ENCODE measurements at regions not wholly inside any gene's neighbourhood (a gene's known extent, or its start where the extent isn't known, plus 50 kb on each side); places are given as distances from the start of the nearest gene placed in this dataset.
A peak's percentile ranks its signal among the peaks of the same experiment; 100 is the strongest.

DNA sequence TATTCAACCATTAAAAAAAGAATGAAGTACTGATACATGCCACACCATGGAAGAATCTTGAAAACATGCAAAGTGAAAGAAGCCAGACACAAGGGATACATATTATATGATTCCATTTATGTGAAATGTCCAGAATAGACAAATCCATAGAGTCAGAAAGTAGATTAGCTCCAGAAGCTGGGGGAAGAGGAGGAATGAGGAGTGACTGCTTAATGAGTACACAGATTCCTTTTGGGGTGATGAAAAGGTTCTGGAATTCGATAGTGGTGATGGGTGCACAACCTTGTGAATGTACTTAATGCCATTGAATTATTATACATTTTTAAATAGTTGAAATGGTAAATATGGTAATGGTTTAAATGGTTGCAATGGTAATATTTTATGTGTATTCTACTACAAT lies 90.6 kb upstream of the SPATA12 start:
- TF ChIP-seq, protein P1, sequence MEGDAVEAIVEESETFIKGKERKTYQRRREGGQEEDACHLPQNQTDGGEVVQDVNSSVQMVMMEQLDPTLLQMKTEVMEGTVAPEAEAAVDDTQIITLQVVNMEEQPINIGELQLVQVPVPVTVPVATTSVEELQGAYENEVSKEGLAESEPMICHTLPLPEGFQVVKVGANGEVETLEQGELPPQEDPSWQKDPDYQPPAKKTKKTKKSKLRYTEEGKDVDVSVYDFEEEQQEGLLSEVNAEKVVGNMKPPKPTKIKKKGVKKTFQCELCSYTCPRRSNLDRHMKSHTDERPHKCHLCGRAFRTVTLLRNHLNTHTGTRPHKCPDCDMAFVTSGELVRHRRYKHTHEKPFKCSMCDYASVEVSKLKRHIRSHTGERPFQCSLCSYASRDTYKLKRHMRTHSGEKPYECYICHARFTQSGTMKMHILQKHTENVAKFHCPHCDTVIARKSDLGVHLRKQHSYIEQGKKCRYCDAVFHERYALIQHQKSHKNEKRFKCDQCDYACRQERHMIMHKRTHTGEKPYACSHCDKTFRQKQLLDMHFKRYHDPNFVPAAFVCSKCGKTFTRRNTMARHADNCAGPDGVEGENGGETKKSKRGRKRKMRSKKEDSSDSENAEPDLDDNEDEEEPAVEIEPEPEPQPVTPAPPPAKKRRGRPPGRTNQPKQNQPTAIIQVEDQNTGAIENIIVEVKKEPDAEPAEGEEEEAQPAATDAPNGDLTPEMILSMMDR (IDR thresholded peaks at IDR 0.05; ENCODE audit: low read depth, low read length), result no peak
- H3K36me3 ChIP-seq, result no peaks in the 10 kb centered on the region
- no peaks in the 10 kb centered on the region for H3K4me1 ChIP-seq
- no peak for DNase-seq
- H3K4me3 ChIP-seq (ENCODE audit: low read depth, low read length), result no peak overlapping the region
- no peaks in the 10 kb centered on the region for H3K27me3 ChIP-seq
- H3K9me3 ChIP-seq, result no peaks in the 10 kb centered on the region

- Histone ChIP-seq H3K4me3 (ENCODE audit: low read depth, low read length) (no peak overlapping the region), H3K27me3 (no peaks in the 10 kb centered on the region), H3K4me1 (no peaks in the 10 kb centered on the region), H3K9me3 (no peaks in the 10 kb centered on the region), H3K36me3 (no peaks in the 10 kb centered on the region)
- no peak for DNase-seq
- TF ChIP-seq, protein P1 (IDR thresholded peaks at IDR 0.05; ENCODE audit: low read depth, low read length), result no peak
Observed at GRCh38 chr3:56966509-56966908, 94.0 kb upstream of the SPATA12 start.

DNA sequence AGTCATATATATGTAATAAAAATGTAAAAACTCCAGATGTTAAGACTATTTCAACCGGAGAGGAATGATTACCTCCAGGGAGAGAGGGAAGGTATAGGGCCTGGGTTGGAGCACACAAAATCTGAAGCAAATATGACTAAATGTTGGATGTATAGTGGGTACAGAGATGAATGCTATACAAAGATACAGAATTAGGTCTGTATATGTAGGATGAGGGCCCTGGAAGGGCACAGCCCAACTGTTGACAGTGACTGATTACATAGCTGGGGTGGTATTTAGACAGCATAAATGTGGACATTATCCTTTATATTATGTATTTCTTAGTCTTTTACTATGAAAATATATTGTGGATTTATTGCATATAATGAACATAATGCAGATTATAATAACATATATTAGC lies 94.4 kb upstream of the SPATA12 start:
- Histone ChIP-seq H3K36me3 (no peaks in the 10 kb centered on the region), H3K9me3 (no peaks in the 10 kb centered on the region), H3K4me1 (no peaks in the 10 kb centered on the region), H3K27me3 (no peaks in the 10 kb centered on the region), H3K4me3 (ENCODE audit: low read depth, low read length) (no peak overlapping the region)
- no peak for DNase-seq
- TF ChIP-seq, protein P1 (IDR thresholded peaks at IDR 0.05; ENCODE audit: low read depth, low read length), result no peak

- TF ChIP-seq, protein P1 (IDR thresholded peaks at IDR 0.05; ENCODE audit: low read depth, low read length), result no peak
- Histone ChIP-seq H3K4me3 (ENCODE audit: low read depth, low read length) (no peak overlapping the region), H3K36me3 (no peaks in the 10 kb centered on the region), H3K27me3 (no peaks in the 10 kb centered on the region), H3K9me3 (no peaks in the 10 kb centered on the region), H3K4me1 (no peaks in the 10 kb centered on the region)
- DNase-seq, result no peak
Observed at GRCh38 chr3:56962922-56963321, 97.5 kb upstream of the SPATA12 start.

DNA sequence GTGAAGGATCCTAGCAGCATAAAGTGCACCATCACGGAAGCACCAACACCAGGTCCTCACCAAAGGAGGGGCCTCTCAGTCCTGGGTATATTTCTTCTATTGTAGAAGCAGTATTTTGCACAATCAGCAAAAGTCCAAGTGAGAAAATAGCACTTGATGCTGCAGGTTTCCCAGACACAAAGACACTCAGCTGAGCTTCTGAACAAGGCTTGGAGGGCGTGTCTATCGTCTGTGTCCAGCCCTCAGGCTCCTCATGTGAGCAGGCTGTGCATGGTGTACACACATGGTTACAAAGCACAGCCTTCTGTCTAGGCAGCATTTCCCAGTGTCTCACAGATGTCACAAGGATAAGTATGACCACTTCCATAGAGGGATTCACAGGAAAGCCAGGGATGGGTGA lies 98.3 kb upstream of the SPATA12 start:
- Histone ChIP-seq H3K27me3 (no peaks in the 10 kb centered on the region), H3K4me3 (ENCODE audit: low read depth, low read length) (no peak overlapping the region), H3K36me3 (no peaks in the 10 kb centered on the region), H3K4me1 (no peaks in the 10 kb centered on the region), H3K9me3 (no peaks in the 10 kb centered on the region)
- peak; percentile 8 for DNase-seq
- TF ChIP-seq, protein P1 (IDR thresholded peaks at IDR 0.05; ENCODE audit: low read depth, low read length), result no peak

DNA sequence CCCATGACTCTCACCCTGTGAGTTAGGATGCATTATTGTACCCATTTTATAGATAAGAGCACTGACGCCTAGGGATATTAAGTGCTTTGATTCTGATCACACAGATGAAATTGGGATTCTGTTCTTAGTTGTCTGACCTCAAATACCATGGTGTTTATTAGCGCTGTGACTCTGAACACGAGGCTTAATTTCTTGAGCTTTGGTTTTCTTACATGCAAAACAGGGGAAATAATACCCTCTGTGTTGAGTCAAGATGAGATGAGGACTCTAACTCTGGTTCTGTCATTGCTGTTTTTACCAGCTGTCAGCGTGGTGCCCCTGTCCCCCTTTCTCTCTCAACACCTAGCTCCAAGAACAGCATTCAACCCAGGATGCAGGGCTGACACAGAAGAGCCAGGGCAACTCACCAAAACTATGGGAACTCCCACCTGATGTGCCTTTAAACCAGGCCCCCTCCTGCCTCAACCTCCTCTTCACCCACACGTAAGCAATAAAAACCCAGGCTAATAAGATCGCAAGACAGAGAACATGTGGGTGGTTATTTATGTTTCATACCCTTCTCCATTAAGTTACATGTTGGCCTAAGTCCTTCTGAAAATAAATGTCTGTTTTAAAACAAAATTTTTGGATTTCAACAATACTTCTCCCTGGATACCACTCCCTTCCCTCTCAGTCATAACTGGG lies 100.1 kb upstream of the SPATA12 start:
- Histone ChIP-seq H3K4me3 (ENCODE audit: low read depth, low read length) (no peak overlapping the region), H3K4me1 (no peaks in the 10 kb centered on the region), H3K9me3 (no peaks in the 10 kb centered on the region), H3K27me3 (no peaks in the 10 kb centered on the region), H3K36me3 (no peaks in the 10 kb centered on the region)
- no peak for DNase-seq
- TF ChIP-seq, protein P1 (IDR thresholded peaks at IDR 0.05; ENCODE audit: low read depth, low read length), result no peak
